K562 (cell line): ENCODE measurements at regions not wholly inside any gene's neighbourhood (a gene's known extent, or its start where the extent isn't known, plus 50 kb on each side); places are given as distances from the start of the nearest gene placed in this dataset.
A peak's percentile ranks its signal among the peaks of the same experiment; 100 is the strongest.

Experiments
- ARNT ChIP-seq, 2 experiments: fragments of 450-650 bp; IDR thresholded peaks; 2 replicates each; pipeline ENCODE4 v1.6.1; 2016; ENCODE audit warnings: mild to moderate bottlenecking in 1 of 2
- ASH1L ChIP-seq: fragments of 450-650 bp; IDR thresholded peaks from 2 replicates; pipeline ENCODE4 v1.6.1; 2018; ENCODE audit warnings: borderline replicate concordance, mild to moderate bottlenecking, low read depth; ENCODE audit not compliant: partially characterized antibody
- BRCA1 ChIP-seq, 2 experiments: fragments of 450-650 bp in 1 of 2; sonication (generic) in 1 of 2; formaldehyde crosslinking in 1 of 2; IDR thresholded peaks; 2 replicates each; pipeline versions ENCODE4 v1.5.0 to v1.6.1; 2017 to 2020; ENCODE audit warnings: mild to moderate bottlenecking in 1 of 2, missing genetic modification reagents in 1 of 2
- BRD4 ChIP-seq: fragments of 200-600 bp; sonication (generic); IDR thresholded peaks from 2 replicates; pipeline ENCODE4 v1.6.1; 2017; ENCODE audit warnings: inconsistent platforms
- DDX20 ChIP-seq: fragments of 450-650 bp; IDR thresholded peaks from 2 replicates; pipeline ENCODE4 v1.6.1; 2016; ENCODE audit warnings: missing genetic modification characterization, low read depth, mild to moderate bottlenecking, missing compliant biosample characterization, moderate library complexity
- HDAC3 ChIP-seq: fragments of 450-650 bp; IDR thresholded peaks from 2 replicates; pipeline ENCODE4 v1.6.1; 2018; ENCODE audit warnings: borderline replicate concordance, mild to moderate bottlenecking, moderate library complexity; ENCODE audit not compliant: partially characterized antibody
- ILF3 ChIP-seq: fragments of 450-650 bp; IDR thresholded peaks from 2 replicates; pipeline ENCODE4 v1.6.1; 2018; ENCODE audit warnings: antibody characterized with exemption, mild to moderate bottlenecking, moderate library complexity, borderline replicate concordance
- POLR2H ChIP-seq: IDR thresholded peaks from 2 replicates; pipeline ENCODE4 v1.6.1; 2016; ENCODE audit warnings: missing genetic modification characterization, low read depth, mild to moderate bottlenecking, control low read depth, missing compliant biosample characterization, moderate library complexity
- RHOXF2B ChIP-seq: fragments of 250-450 bp; sonication (Bioruptor Pico); conservative IDR thresholded peaks from 2 replicates; pipeline ENCODE4 v1.5.1; 2021
- RNF2 ChIP-seq: sonication (generic); IDR thresholded peaks from 2 replicates; pipeline ENCODE4 v1.6.1; 2016
- TAL1 ChIP-seq: fragments of 450-650 bp; IDR thresholded peaks from 2 replicates; pipeline ENCODE4 v1.6.1; 2016; ENCODE audit warnings: mild to moderate bottlenecking
- TOE1 ChIP-seq, 2 experiments: fragments of 450-650 bp in 1 of 2; sonication (generic) in 1 of 2; formaldehyde crosslinking in 1 of 2; IDR thresholded peaks; 2 replicates each; pipeline versions ENCODE4 v1.7.1 to v1.8.0; 2016 to 2022; ENCODE audit warnings: borderline replicate concordance in 2 of 2, mild to moderate bottlenecking in 2 of 2, antibody characterized with exemption in 1 of 2, inconsistent platforms in 1 of 2, low read depth in 1 of 2, missing genetic modification reagents in 1 of 2, moderate library complexity in 1 of 2
- TF ChIP-seq, protein P1 (sequence below), 3 experiments: fragments of 200-800 bp in 1 of 3; fragments of 250-450 bp in 1 of 3; fragments of 450-650 bp in 1 of 3; sonication (Bioruptor Pico) in 1 of 3; sonication (Bioruptor generic) in 1 of 3; formaldehyde crosslinking in 1 of 3; IDR thresholded peaks; 2 replicates each; pipeline versions ENCODE4 v1.6.1 to v1.8.0; 2016 to 2022; ENCODE audit warnings: mild to moderate bottlenecking in 2 of 3, missing genetic modification characterization in 2 of 3, missing compliant biosample characterization in 1 of 3, moderate library complexity in 1 of 3
- TF ChIP-seq, protein P2 (sequence below): IDR thresholded peaks from 2 replicates; pipeline ENCODE4 v1.6.1; 2012; ENCODE audit warnings: low read depth, low read length, improper control_type of control experiment, borderline replicate concordance
- TF ChIP-seq, protein P3 (sequence below): fragments of 250-450 bp; sonication (Bioruptor Pico); IDR thresholded peaks from 2 replicates; pipeline ENCODE4 v1.5.0; 2021; ENCODE audit warnings: mild to moderate bottlenecking, moderate library complexity

DNA sequence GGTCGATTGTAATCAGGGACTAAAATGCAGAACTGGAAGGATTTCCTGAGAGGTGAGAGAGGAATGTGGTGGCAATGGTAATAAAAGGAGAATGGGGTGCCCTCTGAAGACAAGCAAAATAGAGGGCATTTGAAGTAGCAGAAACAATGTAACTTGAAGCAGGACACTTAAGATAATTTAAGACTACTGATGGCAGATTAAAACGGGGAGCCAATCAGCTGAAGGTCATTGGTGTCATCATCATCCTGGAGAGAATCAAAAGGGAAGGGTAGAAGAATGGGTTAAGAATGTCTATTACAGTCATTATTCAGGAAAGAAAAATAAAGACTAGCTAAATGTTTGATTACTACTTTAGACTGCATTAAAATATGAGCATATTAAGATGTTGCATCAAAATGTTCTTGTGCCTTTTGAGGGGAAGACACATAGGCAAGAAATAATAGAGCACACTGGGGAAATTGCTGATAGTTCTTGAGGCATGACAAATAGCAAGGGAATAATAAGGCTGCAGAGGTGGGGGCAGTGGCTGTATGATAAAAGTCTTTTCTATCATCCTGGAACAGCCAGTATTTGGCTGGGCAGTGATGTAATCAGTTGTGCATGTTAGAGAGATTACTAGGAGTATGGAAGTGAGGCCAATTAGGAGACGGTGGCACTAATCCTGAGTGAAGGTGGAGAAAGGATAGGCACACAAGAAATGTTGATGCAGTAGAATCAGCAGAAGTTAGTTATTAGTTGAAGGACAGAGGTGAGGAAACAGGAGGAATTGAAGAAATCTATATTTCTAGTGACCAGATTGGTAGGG, 60.2 kb downstream of the CCDC71L start (continued):
- TF ChIP-seq, protein P1, sequence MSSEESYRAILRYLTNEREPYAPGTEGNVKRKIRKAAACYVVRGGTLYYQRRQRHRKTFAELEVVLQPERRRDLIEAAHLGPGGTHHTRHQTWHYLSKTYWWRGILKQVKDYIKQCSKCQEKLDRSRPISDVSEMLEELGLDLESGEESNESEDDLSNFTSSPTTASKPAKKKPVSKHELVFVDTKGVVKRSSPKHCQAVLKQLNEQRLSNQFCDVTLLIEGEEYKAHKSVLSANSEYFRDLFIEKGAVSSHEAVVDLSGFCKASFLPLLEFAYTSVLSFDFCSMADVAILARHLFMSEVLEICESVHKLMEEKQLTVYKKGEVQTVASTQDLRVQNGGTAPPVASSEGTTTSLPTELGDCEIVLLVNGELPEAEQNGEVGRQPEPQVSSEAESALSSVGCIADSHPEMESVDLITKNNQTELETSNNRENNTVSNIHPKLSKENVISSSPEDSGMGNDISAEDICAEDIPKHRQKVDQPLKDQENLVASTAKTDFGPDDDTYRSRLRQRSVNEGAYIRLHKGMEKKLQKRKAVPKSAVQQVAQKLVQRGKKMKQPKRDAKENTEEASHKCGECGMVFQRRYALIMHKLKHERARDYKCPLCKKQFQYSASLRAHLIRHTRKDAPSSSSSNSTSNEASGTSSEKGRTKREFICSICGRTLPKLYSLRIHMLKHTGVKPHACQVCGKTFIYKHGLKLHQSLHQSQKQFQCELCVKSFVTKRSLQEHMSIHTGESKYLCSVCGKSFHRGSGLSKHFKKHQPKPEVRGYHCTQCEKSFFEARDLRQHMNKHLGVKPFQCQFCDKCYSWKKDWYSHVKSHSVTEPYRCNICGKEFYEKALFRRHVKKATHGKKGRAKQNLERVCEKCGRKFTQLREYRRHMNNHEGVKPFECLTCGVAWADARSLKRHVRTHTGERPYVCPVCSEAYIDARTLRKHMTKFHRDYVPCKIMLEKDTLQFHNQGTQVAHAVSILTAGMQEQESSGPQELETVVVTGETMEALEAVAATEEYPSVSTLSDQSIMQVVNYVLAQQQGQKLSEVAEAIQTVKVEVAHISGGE (CRISPR knock-in tag; IDR thresholded peaks at IDR 0.05) = 0 out of 6 replicates have a peak, but pooled peaks of 1 of the 3 experiments have one; percentile 31
- TF ChIP-seq TAL1 = peak; percentile 85
- no peak for TF ChIP-seq BRD4
- TF ChIP-seq TOE1 (IDR thresholded peaks at IDR 0.05; ENCODE audit: borderline replicate concordance) = no peak
- TF ChIP-seq TOE1 (CRISPR knock-in tag; IDR thresholded peaks at IDR 0.05; ENCODE audit: borderline replicate concordance, low read depth) = 0 out of 2 replicates have a peak, but pooled peaks have one; percentile 52
- peak; percentile 30 for TF ChIP-seq HDAC3
- TF ChIP-seq, protein P2, sequence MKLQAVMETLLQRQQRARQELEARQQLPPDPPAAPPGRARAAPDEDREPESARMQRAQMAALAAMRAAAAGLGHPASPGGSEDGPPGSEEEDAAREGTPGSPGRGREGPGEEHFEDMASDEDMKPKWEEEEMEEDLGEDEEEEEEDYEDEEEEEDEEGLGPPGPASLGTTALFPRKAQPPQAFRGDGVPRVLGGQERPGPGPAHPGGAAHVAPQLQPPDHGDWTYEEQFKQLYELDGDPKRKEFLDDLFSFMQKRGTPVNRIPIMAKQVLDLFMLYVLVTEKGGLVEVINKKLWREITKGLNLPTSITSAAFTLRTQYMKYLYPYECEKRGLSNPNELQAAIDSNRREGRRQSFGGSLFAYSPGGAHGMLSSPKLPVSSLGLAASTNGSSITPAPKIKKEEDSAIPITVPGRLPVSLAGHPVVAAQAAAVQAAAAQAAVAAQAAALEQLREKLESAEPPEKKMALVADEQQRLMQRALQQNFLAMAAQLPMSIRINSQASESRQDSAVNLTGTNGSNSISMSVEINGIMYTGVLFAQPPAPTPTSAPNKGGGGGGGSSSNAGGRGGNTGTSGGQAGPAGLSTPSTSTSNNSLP = 0 out of 2 replicates have a peak, but pooled peaks have one; percentile 13
- no peak for TF ChIP-seq BRCA1 (IDR thresholded peaks at IDR 0.05)
- no peak for TF ChIP-seq BRCA1 (CRISPR knock-in tag; IDR thresholded peaks at IDR 0.05)
- no peak for TF ChIP-seq DDX20 (tag)
- TF ChIP-seq POLR2H (tag) = no peak
- peak; percentile 48; the same call in 1 of the 2 replicates for TF ChIP-seq RNF2
- 0 out of 4 replicates have a peak, but pooled peaks of 1 of the 2 experiments have one; percentile 30 for TF ChIP-seq ARNT (IDR thresholded peaks at IDR 0.05)
- TF ChIP-seq ILF3 = no peak
- no peak for TF ChIP-seq RHOXF2B (CRISPR knock-in tag)
- TF ChIP-seq, protein P3, sequence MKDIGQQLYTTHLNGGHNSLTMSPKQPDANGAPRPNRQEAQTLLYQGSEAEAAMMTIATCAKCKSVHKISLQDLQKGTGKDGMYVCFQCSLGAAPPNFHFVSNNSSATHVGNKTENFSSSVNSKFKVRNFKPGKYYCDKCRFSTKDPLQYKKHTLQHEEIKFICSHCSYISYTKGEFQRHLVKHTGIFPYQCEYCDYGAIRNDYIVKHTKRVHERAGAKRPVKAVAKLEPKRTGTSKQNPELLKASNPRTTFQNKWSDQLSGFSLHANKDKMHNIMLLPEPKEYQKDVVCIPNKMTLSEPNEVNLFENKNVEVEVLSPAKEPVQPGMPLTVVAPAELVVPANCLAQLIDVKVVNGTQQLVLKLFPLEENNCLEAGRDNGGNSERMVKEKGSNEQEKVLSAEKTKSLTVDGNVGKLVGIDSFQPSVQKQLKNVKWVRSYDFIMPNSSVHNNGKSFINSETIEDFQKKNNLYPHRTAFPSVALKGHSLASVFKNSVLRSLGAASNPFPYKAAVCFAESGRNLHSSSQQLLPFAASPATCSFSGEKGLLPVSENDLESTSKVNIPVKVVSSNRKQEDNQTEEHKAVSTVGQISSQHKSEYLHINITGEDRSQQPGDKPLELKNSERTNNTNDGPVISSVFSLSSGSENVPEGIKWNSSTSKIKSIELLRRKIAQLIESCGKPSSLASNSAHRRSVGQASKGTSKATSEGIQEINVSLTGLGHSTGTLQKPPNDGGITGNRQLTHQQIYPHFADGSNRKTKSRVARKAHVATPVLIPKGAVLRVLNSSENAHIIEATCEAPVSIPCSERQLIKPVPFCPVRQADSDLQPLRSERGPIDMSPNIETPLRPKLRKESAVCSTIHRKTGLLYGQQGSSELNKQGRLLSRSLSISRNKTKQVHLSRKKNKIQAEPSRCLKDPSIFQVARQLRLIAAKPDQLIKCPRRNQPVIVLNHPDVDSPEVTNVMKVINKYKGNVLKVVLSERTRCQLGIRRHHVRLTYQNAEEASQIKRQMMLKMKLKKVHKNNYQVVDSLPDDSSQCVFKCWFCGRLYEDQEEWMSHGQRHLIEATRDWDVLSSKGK (CRISPR knock-in tag) = no peak
- TF ChIP-seq ASH1L = no peak
